Left hindlimb (tissue), 1 donor: ENCODE measurements at regions not wholly inside any gene's neighbourhood (a gene's known extent, or its start where the extent isn't known, plus 50 kb on each side); places are given as distances from the start of the nearest gene placed in this dataset.

ENCODE experiments used
- DNase-seq: peaks from one replicate; pipeline ENCODE4 v3.0.0-alpha.2; 2018

- no peak for DNase-seq
These were observed 158.6 kb upstream of the RGMA start for GRCh38 chr15:93247466-93248121.

GRCh38 chr15:93246266-93247242 lies 157.5 kb upstream of the RGMA start:
- DNase-seq: no peak

GRCh38 chr15:93245661-93246042 lies 156.6 kb upstream of the RGMA start:
- DNase-seq: no peak

DNA sequence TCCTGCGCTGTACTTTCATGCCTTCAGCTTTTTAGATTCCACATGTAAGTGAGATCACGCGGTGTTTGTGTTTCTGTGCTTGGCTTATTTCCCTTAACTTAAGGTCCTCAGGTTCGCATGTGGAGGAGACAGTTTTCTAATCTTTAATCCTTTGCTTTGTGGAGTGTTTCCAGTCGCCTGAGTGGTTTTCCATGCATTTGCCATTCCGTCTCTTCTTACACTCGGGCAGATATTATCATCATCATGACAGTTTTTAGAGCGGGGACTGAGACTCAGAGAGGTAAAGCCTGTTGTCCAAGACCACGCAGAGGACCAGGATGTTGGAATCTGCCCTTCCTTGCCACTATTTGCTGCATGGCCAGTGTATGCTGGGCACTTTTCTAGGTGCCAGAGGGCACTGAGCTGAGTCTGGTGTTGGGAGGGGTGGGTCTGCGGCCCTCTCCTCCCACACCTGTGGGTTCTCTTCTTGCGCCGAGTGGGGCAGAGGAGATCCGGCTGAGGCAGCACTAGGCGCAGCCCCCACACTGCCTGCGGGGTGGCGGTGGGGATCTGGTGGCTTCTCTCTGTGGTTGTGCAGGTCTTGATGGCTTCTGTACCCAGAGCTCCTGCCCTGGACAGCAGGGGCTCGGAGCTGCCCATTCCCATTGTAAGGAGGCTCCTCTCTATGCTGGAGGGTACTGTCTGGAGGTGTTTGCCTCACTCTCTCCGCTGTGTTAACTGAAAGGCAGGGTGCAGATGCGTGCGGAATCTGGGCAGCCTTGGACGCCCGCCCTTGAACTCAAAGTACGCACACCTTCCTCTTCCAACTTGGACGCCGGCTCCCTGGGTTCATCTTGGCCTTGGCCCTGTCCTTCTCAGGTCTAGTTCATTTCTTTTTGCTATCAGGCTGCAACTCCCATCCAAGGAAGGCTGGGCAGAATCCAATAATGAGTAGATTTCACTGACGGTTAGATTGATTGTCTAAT lies 156.0 kb upstream of the RGMA start:
- no peak for DNase-seq

GRCh38 chr15:93243573-93243972 lies 154.6 kb upstream of the RGMA start:
- DNase-seq: no peak

GRCh38 chr15:93241696-93242585 lies 152.9 kb upstream of the RGMA start:
- DNase-seq: no peak

GRCh38 chr15:93239993-93240392 lies 151.0 kb upstream of the RGMA start:
- no peak for DNase-seq

GRCh38 chr15:93239591-93239990 lies 150.6 kb upstream of the RGMA start:
- DNase-seq: no peak

GRCh38 chr15:93238641-93239040 lies 149.6 kb upstream of the RGMA start:
- DNase-seq: no peak

- no peak for DNase-seq
These were observed 147.1 kb upstream of the RGMA start for GRCh38 chr15:93235926-93236780.

- DNase-seq: no peak
These were observed 146.3 kb upstream of the RGMA start for GRCh38 chr15:93235269-93235668.

- DNase-seq: no peak
These were observed 144.7 kb upstream of the RGMA start for GRCh38 chr15:93233710-93234109.

DNA sequence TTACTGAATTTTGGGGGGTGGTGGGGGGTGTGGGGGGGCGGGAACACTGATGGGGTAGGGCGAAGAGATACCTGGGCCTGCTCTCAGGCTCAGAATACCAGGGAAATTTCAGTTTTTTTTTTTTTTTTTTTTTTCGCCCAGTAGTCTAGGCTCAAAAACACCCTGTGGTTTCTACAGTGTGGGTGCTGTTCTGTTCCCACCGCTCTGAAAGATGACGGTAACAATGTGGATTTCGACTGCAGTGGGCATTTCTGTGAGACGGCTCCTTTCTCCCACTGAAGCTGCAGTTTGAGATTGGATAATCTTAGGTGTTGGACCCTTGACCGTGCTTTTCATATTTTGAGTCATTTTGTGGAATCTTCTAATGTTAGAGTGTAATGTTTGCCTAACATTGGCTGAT lies 143.8 kb upstream of the RGMA start:
- no peak for DNase-seq

GRCh38 chr15:93231994-93232393 lies 143.0 kb upstream of the RGMA start:
- no peak for DNase-seq

DNA sequence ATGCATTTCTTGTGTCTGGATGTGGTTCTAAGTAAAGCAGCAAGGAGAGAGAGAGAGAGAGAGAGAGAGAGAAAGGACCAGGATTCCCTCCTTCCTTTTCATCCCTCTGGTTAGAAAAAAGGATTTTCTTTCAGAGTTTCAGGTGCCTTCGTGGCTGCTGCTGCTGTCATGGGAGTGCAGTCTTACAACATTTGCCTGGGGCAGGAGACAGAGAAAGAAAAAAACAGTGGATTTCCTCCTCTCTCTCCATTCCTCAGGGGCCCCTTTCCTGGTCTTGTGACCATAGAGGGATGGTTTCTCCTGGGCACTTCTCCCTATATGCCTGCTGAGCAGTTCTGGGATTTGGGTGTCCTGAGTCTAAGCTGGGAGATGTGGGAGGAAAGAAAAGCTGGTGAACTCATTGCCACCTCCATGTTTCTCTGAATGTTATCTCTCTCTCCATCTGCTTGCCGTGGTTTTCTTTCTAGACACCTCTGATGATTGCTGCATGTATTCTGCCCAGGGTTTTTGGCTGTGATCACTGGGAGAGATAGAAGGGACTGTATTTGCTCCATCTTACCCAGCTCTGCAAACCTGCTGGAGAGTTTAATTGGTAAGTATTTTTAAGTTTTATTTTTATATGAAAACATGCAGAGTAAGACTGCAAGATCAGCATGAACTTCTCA lies 142.4 kb upstream of the RGMA start:
- no peak for DNase-seq

DNA sequence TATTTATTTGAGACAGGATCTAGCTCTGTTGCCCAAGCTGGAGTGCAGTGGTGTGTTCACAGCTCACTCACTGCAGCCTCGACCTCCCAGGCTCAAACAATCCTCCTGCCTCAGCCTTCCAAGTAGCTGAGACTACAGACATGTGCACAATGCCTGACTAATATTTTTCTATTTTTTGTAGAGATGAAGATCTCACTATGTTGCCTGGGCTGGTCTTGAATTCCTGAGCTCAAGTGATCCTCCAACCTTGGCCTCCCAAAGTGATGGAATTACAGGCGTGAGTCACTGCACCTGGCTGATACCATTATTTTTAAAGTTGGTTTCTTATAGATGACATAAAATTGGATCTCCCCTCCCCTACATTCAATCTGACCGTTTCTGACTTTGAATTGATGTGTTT lies 139.5 kb upstream of the RGMA start:
- no peak for DNase-seq

DNA sequence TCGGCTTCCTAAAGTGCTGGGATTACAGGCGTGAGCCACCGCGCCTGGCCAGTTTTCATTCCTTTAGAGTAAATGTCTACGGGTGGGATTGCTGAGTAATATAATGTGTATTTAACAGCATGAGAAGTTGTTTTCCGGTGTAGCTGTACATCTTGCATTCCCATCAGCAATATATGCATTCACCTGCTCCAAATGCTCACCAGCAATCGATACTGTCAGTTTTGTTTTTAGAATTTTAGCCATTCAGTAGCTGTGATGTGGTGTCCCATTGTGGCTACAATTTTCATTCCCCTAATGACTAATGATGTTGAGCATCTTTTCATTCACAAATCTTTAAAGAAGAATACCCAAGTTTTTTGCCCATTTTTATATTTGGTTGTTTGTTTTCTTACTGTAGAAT lies 134.8 kb upstream of the RGMA start:
- DNase-seq: no peak

GRCh38 chr15:93221759-93222158 lies 132.7 kb upstream of the RGMA start:
- DNase-seq: no peak

DNA sequence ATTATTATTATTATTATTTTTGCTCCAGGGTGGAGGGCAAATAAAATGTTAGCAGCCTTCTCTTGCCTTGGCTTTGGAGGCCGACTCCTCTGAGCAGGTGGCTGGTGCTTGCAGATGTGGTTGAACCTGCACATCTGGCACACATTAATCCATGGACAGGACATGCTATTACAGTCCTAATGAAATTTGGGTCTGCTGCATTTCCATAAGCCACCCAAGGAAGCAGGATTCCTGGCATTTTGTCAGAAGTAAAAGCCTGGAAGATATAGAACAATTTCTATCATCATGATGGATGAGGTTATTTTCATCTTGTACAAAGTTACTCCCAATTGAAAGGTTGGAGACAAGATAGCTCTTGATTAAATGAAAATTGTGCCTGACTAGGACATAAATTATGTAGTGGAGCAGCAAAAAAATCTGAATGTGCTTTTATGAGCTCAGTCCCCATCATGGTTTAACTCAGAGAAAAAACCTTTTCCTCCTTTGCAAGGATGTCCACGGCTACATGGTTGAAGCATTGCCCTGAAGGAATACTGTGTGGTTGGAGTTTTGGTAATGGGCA lies 130.9 kb upstream of the RGMA start:
- no peak for DNase-seq

DNA sequence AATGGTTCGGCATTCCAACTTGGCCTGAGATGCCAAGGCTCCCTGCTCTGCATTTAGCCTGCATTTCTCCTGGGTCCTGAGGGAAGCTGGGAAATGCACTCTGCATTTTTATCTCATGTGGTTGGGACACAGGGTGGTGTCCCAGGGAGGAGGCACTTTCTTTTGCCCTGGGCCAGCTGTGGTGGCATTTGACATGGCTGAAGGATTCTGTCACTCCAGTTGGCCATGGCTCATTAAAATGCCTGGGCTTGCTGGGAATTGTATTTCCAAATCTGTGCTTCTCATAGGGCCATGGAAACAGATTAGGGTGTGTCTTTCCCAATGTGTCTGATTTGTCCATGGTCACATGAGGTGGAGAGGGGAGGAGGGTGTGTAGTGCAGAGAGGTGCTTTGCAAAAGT lies 128.3 kb upstream of the RGMA start:
- DNase-seq: peak; percentile 46
